ENCODE measurements at regions not wholly inside any gene's neighbourhood (a gene's known extent, or its start where the extent isn't known, plus 50 kb on each side); places are given as distances from the start of the nearest gene placed in this dataset.

DNA sequence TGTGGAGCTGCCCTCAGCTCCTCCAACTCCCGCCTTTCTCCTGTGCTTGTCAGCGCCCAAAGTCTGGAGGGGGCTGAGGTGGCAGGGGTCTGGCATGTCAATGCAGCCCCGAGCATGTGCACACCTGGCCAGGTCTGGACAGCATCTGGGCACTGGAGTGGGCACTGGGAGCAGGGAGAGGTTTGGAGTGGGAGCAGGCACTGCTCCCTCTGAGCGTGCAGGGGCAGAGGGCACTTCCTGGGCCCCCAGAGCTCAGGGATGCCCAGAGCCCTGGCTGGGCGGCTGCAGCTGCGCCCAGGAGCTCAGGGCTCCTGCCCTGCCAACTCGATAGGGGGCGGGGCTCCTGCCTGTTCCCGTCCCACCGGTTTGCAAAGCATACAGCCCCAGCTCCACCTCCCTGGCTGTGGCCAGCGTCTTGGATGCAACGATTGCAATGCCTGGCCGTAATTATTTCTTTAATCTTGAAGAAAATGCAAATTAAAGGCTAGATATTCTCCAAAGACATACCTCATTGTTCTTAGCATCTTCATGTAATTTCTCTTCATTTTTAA is 57.4 kb upstream of the LDAH start:
- no peak overlapping the region for H3K27ac Mint-ChIP-seq
- H3K9me3 Mint-ChIP-seq = no peaks in the 10 kb centered on the region
- DNase-seq (ENCODE audit: extremely low spot score, unreplicated experiment) = no peak
- H3K4me3 Mint-ChIP-seq = no peak overlapping the region
- TF ChIP-seq, protein P1, sequence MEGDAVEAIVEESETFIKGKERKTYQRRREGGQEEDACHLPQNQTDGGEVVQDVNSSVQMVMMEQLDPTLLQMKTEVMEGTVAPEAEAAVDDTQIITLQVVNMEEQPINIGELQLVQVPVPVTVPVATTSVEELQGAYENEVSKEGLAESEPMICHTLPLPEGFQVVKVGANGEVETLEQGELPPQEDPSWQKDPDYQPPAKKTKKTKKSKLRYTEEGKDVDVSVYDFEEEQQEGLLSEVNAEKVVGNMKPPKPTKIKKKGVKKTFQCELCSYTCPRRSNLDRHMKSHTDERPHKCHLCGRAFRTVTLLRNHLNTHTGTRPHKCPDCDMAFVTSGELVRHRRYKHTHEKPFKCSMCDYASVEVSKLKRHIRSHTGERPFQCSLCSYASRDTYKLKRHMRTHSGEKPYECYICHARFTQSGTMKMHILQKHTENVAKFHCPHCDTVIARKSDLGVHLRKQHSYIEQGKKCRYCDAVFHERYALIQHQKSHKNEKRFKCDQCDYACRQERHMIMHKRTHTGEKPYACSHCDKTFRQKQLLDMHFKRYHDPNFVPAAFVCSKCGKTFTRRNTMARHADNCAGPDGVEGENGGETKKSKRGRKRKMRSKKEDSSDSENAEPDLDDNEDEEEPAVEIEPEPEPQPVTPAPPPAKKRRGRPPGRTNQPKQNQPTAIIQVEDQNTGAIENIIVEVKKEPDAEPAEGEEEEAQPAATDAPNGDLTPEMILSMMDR (conservative IDR thresholded peaks at IDR 0.05) = no peak
- peaks cover 13% of the 10 kb centered on the region for H3K27me3 Mint-ChIP-seq
- no peaks in the 10 kb centered on the region for H3K4me1 Mint-ChIP-seq (ENCODE audit: unreplicated experiment)
- H3K36me3 Mint-ChIP-seq = no peaks in the 10 kb centered on the region

DNA sequence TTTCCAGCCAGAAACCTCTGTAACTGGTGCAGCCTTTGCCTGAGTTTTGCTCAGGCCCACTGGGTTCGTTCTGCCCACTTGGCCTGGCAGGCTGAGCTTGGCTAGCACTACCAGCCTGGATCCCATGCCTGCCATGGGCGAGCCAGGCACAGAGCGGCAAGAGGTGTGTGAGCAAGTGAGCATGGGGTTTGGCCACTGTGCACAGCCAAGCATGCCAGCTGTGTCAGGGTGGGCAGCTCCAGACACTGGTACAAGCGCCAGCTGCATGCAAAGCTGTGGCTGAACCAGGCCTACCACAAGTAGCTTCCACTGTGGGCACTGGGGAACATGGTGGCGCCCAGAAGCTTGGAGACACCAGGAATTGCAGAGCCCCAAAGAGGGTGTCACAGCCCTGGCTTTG is 56.3 kb upstream of the LDAH start:
- Mint-ChIP-seq H3K27ac (no peak overlapping the region), H3K4me1 (ENCODE audit: unreplicated experiment) (no peaks in the 10 kb centered on the region), H3K4me3 (no peak overlapping the region), H3K27me3 (peaks cover 21% of the 10 kb centered on the region), H3K36me3 (no peaks in the 10 kb centered on the region), H3K9me3 (no peaks in the 10 kb centered on the region)
- DNase-seq (ENCODE audit: extremely low spot score, unreplicated experiment) = no peak
- TF ChIP-seq, protein P1 (conservative IDR thresholded peaks at IDR 0.05) = no peak

DNA sequence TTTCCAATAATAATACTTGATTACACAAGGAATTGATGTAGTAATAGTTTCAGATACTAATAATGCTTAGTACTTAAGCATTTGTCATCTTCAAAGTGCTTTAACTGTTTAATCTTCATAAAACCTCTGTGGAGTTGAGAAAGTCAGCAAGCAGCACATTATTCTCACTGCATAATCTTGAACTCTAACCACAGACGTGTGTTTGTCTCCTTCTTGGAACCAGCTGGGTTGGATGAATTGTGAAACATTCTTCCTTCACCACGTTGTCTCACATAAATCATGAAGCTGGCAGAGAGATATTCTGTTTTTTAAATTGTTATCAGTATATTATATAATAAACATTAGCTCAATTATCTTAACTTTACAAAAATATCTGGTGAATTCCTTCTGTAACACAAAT is 55.1 kb upstream of the LDAH start:
- DNase-seq (ENCODE audit: extremely low spot score, unreplicated experiment) = no peak
- Mint-ChIP-seq H3K36me3 (no peaks in the 10 kb centered on the region), H3K9me3 (no peaks in the 10 kb centered on the region), H3K27me3 (peaks cover 28% of the 10 kb centered on the region), H3K4me3 (no peak overlapping the region), H3K4me1 (ENCODE audit: unreplicated experiment) (no peaks in the 10 kb centered on the region), H3K27ac (no peak overlapping the region)
- TF ChIP-seq, protein P1 (conservative IDR thresholded peaks at IDR 0.05) = no peak

All from type B pancreatic cell (in vitro differentiated cells).